Glomerular endothelial cell (primary cell): ENCODE measurements at regions not wholly inside any gene's neighbourhood (a gene's known extent, or its start where the extent isn't known, plus 50 kb on each side); places are given as distances from the start of the nearest gene placed in this dataset.

Experiments
- DNase-seq: peaks from one replicate; pipeline ENCODE4 v3.0.0-alpha.2; 2011; ENCODE audit warnings: low read depth, low spot score; ENCODE audit errors: extremely low read depth

DNA sequence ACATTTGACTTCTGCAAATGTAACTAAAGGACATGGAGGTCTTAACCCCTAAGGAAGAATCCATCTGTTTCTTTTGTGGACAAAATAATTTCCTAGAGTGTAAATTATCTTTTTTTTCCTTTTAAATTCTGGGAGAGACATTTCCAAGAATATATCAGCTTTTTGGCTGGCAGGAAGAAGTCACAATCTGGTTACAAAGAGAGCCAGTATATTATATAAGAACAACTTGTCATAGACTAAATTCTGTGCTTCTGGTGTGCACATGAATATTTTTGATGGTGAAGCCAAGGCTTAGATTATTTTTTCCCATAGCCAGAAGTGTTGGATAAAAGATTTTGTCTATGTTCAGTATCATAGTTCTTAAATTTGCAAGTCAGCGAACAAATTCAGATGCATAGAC is 500.6 kb downstream of the XIRP2 start:
- DNase-seq, result no peak

DNA sequence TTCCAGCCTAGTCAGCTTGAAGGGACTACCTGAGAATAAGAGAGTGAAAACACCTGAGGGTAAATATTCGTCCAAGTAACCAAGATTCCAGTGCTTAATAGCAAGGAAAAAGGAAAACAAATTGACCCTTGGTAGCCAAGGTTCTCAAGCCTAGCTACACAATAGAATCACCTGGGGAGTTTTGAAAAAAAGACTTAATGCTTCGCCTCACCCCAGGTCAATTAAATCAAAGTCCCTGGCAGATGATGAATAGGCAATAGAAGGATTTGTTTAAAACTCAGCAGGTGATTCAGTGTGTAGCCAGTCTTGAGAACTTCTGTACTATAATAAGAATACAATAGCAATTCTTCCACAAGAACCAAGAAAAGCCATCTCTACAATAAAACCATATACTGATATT is 500.2 kb downstream of the XIRP2 start:
- DNase-seq, result no peak

DNA sequence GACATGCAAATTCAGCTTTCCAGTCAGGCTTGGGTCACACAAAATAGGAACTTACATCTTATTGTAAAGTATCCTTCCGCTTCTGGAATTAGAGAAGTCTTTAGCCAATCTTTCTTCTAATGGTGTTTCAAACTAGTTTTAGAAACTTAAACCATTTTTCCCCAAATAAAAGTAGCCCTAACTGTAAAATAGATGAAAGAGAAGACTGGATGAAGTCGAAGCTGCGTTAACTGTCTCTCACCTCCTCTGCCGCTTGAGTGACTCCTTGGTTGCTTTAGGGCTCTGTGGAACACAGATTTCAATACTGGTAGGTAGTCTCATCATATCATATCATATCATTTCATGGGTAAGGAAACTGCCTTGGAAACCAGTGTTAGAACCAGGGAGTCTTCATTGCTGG is 498.4 kb downstream of the XIRP2 start:
- no peak for DNase-seq

GRCh38 chr2:167383610-167384194 is 495.4 kb downstream of the XIRP2 start:
- DNase-seq, result no peak

GRCh38 chr2:167381349-167381748 is 493.1 kb downstream of the XIRP2 start:
- DNase-seq, result no peak

GRCh38 chr2:167380555-167380954 is 492.3 kb downstream of the XIRP2 start:
- no peak for DNase-seq

DNA sequence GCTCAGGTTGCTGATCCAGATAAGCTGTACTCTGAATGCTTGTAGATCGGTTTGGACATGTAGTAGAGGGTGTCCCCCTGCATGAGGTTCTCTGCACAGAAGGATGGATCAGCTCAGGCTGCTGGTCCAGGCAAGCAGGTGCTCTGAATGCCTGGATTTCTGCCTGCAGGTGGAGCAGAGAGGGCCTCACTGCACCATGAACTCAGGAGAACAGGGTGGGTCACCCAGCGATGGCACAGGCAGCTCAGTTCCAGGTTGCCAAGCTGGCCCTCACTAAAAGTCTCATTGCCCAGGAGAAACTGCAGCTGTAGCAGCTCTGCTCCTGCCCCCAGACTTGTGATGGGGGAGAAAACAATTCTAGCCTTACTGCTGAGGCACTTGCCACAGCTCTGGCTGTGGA is 491.8 kb downstream of the XIRP2 start:
- DNase-seq, result no peak

DNA sequence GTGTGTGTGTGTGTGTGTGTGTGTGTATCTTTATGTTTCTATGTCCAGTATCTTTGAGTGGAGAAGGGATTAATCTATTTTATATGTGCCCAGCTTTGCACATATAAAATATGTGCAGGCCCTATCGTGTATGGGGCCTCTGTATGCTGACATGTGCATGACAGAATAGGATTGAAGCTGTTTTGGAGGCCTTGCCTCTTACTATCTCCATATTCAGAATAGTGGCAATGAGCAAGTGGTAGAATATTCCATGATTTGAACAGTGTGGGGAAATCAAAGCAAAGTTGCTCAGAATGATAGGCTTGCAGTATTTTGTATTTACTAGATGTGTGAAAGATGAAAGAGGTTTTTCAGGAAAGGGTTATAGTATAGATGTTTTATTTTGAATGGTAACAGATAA is 480.8 kb downstream of the XIRP2 start:
- DNase-seq, result no peak

DNA sequence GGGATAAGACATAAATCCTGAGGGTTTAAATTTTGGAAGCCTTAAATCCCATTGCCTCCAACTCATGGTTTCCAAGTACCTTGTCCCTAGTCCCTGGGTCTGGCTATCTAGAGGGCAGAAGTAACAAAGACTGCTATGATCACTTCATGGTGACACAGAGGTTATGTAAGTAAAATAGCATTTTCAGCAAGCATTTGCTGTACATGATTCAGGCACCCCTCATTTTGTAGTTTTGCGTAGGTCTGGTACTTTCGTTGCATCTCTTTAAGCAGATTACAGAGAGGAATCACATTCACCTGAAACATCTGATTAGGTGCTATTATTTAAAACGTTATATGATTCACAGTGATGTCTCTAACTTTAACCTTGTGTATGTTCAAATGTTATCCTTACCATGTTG is 480.1 kb downstream of the XIRP2 start:
- no peak for DNase-seq

DNA sequence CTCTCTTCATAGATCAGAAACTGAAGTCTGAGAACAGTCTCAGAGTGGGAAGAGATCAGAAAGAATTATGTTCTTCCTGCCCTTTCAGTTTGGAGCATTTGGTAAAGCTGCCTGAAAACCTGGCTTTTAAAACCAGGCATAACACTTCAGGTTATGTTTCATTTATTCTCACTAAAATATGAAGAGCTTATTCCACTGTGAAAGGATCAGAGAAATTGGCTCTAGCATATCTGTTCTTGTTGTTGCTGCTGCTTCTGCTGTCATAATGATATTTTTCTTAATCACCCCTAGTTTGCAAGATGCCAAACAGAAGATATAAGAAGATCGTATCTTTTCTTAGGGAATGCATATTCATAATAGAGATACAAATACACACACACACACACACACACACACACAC is 476.9 kb downstream of the XIRP2 start:
- DNase-seq, result no peak

GRCh38 chr2:167361426-167361825 is 473.1 kb downstream of the XIRP2 start:
- DNase-seq, result no peak

DNA sequence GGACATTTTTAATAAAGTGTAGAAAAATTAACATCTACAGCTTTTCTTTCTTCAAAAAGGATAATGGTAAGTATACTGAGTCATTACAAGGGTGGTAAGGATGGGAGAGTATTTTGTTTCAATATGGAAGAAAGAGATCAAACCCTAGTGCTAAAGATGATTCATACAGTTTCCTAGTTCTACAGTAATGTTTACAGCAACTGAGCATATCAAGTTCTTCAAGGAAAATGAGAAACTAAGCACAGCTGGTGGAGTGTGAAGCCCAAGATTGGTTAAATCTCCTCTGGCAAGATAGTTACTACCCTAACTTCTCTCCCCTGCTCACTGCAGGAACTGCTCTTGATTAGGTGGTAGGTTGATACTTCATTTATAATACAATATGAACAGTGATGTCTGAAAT is 467.5 kb downstream of the XIRP2 start:
- no peak for DNase-seq

DNA sequence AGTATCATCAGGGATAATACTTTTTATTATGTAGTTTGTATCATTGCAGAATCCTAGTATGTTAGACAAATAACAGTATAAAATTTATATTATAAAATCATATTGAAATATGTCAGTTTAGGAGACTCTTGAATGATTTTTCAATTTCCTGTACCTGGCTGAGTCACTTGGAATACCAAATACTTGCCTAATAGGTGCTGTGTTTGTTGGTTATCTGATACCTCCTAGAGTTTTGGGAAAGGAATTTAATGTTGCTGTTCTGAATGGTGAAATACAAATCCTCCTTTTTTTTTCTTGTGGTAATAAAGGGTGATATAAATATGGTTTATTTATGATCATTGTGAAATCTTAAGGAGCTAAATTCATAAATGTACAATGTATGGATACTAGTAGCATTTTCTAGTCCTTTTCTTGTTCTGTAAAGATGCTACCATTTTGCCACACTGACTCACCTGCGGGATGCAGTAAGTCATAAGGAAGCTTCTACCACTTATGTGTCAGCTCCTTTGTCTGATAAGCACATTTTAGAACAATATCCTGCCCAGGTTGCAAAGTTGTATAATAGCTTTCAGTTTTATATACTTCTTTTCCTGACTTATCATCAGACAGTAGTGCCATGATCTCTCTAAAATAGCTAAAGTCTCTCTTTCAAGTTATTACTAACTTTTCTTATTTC is 465.5 kb downstream of the XIRP2 start:
- DNase-seq, result no peak

DNA sequence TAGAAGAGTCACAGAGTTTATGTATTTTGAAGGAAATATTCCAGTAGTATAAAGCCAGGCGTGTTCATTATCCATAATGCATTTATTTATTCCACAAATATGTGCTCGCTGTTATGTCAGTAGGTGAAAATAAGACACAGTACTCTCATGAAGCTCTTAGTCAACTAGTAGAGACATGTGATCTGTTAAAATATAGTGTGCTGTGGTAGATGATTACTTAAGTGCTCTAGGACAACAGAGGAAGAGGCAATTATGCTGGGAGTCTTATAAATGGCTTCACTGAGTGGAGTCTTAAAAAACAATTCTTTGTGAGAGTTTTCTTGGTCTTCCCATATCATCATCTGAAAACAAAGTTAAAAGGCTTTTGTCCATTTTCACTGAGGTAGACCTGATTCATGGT is 457.3 kb downstream of the XIRP2 start:
- DNase-seq, result no peak

- no peak for DNase-seq
Measured at GRCh38 chr2:167342769-167343168, 454.5 kb downstream of the XIRP2 start.

GRCh38 chr2:167340322-167340721 is 452.0 kb downstream of the XIRP2 start:
- DNase-seq, result no peak

- DNase-seq, result no peak
Measured at GRCh38 chr2:167336213-167336612, 447.9 kb downstream of the XIRP2 start.

GRCh38 chr2:167335541-167335992 is 447.3 kb downstream of the XIRP2 start:
- peak; percentile 29 for DNase-seq

DNA sequence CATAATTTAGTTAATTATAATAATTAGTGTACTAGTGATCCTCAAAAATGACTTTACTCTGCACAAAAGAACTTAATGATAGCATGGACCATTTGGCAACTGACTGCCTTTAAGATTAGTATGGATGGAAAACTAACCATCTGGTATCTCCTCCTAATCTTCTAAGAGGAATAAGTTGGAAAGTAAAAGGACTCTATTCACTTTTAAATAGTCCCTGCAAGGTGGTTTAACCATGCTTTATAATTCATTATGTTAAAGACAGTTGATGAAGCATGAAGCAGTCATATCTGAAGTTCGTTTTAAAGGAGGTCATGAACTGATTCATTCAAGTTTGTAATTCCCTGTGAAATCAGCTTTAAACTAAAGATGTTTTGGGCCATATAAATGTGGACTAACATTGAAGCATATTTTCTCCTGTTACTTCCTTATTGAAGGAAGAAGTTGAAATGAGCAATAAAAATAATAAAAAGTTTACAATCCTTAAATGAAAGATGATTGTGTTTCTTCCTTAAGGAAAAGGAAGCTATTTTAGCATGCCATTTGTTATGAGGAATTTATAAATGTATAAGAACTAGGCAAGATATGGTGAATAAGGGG is 446.0 kb downstream of the XIRP2 start:
- no peak for DNase-seq

DNA sequence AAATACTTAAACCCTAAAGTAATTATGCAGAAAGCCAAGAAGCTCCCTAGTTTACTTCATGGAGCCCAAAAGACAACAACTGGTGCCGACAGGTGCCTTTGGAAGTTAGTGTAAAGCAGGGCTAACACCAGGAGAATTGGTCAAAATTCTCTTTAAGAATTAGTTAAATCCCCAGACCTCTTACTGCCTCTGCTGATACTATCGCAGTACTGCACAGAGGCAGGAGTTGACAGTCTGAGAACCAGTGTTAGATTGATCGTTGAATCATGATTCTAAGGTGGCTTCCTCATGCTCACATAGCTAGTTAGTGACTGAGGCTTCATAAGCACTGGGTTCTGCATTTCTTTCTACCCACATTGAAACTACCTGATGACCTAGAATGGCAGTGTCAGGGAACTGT is 445.0 kb downstream of the XIRP2 start:
- no peak for DNase-seq

GRCh38 chr2:167332358-167332757 is 444.1 kb downstream of the XIRP2 start:
- no peak for DNase-seq

DNA sequence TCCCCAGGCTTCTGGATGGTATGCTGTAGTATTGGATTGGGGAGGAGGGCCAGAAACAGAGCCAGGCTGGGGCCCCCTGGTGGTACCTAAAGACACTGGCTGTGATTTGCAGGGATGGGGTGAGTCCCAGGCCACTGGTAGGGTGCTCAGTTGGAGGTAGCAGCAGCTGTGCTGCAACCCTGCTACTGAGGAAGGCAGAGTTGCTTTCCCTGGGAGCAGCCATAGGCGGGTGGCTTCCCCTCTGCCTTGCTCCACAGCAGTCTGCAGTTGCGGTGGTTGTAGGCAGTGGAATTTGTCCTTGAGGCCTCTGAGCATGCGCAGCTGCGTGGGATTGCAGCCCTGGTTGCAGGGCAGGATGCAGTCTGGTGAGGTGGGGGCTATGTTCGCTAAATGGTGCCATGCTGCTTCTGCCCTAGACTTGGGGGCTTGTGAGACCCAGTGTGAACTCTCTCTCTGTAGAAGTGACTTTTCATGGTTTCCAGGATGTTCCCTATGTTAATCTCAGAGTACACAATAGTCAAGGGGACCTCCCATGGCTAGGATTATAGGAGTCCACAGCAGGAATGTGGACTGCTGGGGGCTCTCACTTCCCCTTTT is 443.5 kb downstream of the XIRP2 start:
- DNase-seq, result no peak
